NCI-H1694 (cell line): ENCODE measurements at regions not wholly inside any gene's neighbourhood (a gene's known extent, or its start where the extent isn't known, plus 50 kb on each side); places are given as distances from the start of the nearest gene placed in this dataset.
"Not testable (repeated sequence)": the region's sequence is repeated elsewhere in the genome, so short reads cannot be mapped to it uniquely, and the experiment has no call there.

Source experiments
- DNase-seq: peaks from one replicate; lab custom pipeline; 2025; lab: John Stamatoyannopoulos, UW

DNA sequence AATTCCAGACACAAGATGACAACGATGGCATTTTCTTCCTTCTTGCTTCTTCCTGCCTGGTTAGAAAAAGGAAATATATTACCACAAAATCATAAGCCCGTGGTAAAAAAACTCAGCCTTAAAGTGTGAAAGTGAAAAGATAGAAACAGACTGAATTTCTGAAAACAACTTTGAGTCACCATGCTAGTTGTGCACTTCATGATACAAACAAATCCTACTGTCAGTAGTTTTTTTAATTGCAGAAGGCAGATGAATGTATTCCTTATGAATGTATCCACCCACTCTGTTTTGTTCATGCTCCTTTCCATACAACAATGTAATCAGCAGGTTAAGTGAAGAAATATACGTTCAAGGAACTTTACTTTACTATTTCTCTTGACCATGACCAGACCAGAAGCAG is 1144.7 kb downstream of the OTOL1 start:
- DNase-seq = no peak

GRCh38 chr3:162641907-162642306 is 1145.3 kb downstream of the OTOL1 start:
- DNase-seq = no peak

DNA sequence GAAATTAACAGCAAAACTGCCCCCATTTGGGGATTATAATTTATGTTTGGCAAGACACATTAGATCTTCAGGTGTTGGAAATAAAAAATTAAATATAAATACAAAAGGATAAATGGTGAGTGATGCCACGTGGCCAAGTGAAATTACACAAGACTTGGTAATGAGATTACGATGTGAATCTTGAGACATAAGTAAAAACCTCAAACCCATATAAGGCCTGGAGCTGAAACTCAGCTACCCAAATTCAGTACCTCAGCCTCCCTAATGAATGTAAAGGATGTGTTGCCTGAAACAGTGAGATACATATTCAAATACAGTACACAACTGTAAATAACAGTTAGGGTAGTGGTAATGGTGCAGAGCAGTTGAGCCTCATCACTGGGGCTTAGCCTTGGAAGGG is 1146.6 kb downstream of the OTOL1 start:
- DNase-seq = no peak

DNA sequence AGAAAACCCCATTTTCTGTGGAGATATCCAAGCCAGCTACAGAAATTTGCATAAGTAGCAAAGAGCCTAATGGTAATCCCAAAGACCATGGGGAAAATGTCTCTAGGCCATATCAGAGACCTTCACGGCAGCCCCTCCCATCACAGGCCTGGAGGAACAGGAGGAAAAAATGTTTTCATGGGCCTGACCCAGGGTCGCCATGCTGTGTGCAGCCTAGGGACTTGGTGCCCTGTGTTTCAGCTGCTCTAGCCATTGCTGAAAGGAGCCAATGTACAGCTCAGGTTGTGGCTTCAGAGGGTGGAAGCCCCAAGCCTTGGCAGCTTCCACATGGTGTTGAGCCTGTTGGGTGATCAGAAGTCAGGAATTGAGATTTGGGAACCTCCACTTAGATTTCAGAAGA is 1150.7 kb downstream of the OTOL1 start:
- no peak for DNase-seq

GRCh38 chr3:162658003-162658402 is 1161.4 kb downstream of the OTOL1 start:
- no peak for DNase-seq

GRCh38 chr3:162665684-162666391 is 1169.2 kb downstream of the OTOL1 start:
- DNase-seq = no peak

DNA sequence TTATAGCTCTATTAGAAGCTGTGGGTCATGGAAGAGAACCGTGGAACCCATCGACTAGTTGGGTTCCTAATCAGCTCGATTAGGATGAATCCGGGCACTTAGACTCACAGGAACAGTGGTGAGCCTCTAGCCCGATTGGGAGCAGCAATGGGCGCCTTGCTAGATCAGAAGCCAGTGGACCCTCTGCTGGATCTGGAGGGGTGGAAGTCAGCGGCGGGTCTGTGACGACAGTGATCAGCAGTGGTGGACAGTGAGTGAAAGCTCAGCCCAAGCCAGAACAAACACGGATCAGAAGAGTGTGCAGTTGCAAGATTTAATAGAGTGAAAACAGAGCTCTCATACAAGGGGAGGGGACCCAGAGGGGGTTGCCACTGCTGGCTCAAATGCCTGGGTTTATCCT is 1170.2 kb downstream of the OTOL1 start:
- DNase-seq = no peak

GRCh38 chr3:162670181-162670580 is 1173.6 kb downstream of the OTOL1 start:
- DNase-seq = no peak

DNA sequence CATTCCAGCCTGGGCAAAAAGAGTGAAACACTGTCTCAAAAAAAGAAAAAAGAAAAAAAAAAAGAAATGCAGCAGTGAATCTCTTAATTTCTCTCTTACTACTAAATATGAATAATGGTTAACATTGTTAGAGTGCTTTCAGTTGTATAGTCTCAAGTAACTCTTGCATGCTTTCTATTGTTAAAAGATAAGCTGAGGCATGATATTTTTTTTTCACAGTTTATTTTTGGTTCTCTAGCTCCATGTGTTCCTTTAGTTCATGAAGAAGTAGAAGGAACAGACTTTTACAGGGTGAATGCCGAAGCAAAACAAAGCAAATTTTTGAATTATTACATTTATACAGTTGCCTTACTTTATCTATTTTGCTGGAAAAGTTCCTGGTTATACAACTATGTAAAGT is 1180.9 kb downstream of the OTOL1 start:
- no peak for DNase-seq

DNA sequence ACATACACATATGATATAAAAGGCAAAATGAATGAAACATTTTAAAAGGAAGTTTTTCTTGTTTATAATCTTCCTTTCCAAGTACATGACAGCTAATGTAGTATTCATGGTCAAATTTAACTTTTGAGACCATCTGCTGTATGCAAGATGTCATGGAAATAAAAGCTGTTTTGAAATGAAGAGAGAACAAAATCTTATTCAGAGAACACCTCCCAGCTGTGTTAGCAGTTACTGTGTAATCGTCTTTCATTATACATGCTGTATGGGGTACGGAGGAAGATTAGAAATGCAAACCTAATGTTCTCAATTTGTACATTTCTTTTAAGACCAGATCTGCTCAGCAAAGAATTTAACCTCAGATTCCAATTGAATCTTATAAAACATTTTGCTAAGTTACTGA is 1182.3 kb downstream of the OTOL1 start:
- DNase-seq = no peak

GRCh38 chr3:162684260-162684659 is 1187.7 kb downstream of the OTOL1 start:
- DNase-seq = no peak

DNA sequence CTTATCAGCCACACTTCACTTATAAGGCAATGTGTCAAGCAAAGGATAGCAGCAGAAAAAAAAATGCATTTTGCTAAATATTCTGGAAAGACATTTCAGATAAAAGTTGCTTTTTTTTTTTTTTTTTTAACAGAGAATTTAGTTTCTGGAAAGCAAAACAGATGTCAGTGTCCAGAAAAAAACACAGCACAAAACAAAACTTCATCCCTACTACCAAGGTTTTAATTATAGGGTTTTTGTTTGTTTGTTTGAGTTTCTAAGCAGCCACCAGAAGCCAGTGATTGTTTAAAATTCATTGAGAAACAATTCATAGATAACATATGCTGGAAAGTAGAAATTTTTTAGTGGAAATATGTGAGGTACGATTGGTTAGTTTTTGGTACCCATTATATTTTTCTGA is 1202.7 kb downstream of the OTOL1 start:
- no peak for DNase-seq

DNA sequence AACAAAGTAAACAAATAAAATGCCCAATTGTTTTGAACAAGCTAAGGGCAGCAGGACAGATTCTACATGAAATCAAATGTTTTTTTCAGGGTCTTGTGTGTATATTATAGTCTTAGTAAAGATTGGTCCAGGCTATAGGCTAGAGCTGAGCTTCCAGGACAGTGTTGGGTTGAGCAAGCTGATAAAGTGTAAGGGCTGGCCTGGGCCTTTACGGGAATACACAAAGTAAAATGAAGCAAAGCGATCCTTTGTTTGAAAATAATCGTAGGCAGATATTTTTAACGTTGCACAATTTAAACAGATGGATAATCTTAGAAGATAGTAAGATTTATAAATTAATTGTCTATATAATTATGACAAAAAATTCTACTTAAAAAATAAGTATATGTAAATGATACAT is 1204.6 kb downstream of the OTOL1 start:
- DNase-seq = no peak

DNA sequence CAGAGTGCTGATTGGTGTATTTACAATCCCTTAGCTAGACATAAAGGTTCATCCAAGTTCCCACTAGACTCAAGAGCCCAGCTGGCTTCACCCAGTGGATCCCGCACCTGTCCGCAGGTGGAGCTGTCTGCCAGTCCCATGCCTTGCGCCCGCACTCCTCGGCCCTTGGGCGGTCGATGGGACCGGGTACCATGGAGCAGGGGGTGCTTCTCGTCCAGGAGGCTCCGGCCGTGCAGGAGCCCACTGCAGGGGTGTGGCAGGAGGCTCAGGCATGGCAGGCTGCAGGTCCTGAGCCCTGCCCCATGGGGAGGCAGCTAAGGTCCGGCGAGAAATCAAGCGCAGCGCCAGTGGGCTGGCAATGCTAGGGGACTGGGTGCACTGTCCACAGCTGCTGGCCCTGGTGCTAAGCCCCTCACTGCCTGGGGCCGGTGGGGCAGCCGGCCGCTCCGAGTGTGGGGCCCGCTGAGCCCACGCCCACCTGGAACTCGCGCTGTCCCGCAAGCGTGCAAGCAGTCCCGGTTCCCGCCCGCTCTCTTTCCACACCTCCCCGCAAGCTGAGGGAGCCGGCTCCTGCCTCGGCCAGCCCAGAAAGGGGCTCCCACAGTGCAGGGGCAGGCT is 1206.3 kb downstream of the OTOL1 start:
- DNase-seq = no peak

DNA sequence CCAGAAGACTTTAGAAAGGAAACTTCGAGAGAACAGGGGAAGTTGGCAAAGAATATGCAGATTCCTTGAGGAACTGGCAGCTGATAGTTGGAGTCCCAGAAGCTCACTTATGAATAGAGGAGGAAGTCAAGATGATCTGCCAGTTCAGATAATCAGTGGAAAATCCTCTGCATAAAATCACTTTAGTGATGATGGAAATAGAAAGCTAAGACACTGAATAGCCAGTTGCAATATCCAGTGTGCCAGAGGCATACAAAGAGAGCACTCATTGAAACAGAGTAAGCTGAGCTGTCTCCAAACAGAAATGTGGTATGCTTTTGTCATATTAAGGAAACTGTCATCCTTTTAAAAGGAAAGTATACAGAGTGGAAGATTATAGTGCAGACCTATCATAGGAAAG is 1207.6 kb downstream of the OTOL1 start:
- DNase-seq = no peak

DNA sequence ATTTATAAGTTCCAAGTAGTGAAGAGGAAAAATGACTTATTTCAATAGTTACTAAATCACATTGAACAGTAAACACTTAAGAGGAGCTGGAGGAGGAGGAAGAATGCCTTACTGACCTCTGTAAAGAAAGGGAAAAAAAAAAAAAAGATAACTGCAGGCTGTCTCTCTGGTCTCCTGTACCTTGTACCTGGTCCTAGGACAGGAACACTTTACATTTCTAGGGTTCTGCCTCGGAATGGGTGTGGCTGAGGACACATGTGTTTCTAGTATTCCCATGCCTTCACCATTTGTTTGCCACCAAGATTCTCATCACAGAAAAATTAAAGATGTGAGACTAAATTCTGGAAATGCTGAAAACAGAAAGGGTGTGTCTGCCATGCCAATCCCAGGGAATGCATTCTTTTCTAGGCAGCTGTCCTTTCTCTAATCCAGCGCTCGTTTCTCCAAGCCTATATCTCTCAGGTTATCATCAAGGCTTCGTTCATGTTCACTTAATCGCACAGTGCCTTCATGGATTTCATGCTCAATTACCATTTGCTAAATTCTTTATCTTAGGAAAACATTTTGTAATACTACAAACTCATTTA is 1208.3 kb downstream of the OTOL1 start:
- DNase-seq = no peak

DNA sequence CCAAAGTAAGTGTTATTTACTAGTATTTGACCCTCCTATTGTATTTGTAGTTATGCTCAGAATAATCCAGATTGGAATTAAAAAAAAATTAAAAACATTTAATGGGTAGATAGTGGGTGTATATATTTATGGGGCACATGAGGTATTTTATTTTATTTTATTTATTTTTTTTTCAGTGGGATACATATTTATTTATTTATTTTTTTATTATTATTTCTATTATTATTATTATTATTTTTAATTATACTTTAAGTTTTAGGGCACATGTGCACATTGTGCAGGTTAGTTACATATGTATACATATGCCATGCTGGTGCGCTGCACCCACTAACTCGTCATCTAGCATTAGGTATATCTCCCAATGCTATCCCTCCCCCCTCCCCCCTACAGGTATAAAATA is 1211.8 kb downstream of the OTOL1 start:
- not testable (repeated sequence) for DNase-seq

- DNase-seq = not testable (repeated sequence)
Measured at GRCh38 chr3:162708942-162709706, 1212.5 kb downstream of the OTOL1 start.

GRCh38 chr3:162710332-162711112 is 1213.9 kb downstream of the OTOL1 start:
- no peak for DNase-seq

DNA sequence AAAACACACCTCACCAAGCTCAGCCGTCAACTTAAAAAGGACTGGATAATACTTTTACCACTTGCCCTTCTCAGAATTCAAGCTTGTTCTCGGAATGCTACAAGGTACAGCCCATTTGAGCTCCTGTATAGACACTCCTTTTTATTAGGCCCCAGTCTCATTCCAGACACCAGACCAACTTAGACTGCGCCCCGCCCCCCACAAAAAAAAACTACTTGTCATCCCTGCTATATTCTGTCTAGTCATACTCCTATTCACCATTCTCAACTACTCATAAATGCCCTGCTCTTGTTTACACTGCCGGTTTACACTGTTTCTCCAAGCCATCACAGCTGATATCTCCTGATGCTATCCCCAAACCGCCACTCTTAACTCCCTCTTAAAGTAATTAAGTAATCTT is 1220.5 kb downstream of the OTOL1 start:
- DNase-seq = not testable (repeated sequence)

- DNase-seq = no peak
Measured at GRCh38 chr3:162718697-162719096, 1222.1 kb downstream of the OTOL1 start.
